GM18867 (cell line): ENCODE measurements at regions not wholly inside any gene's neighbourhood (a gene's known extent, or its start where the extent isn't known, plus 50 kb on each side); places are given as distances from the start of the nearest gene placed in this dataset.
"Not testable (repeated sequence)": the region's sequence is repeated elsewhere in the genome, so short reads cannot be mapped to it uniquely, and the experiment has no call there.

Experiments
- ATAC-seq: cut with Tn5 transposase; IDR thresholded peaks from one replicate; pipeline ENCODE4 v1.9.1; 2021; ENCODE audit warnings: mild to moderate bottlenecking, moderate library complexity; ENCODE audit not compliant: unreplicated experiment

- not testable (repeated sequence) for ATAC-seq
Measured at GRCh38 chr9:41771693-41772092, 357.5 kb downstream of the CNTNAP3B start.

GRCh38 chr9:41754822-41755221 is 374.4 kb downstream of the CNTNAP3B start:
- ATAC-seq, result not testable (repeated sequence)

- ATAC-seq, result not testable (repeated sequence)
Measured at GRCh38 chr9:41754403-41754802, 374.8 kb downstream of the CNTNAP3B start.

- not testable (repeated sequence) for ATAC-seq
Measured at GRCh38 chr9:41741897-41742296, 387.3 kb downstream of the CNTNAP3B start.

- ATAC-seq, result not testable (repeated sequence)
Measured at GRCh38 chr9:41741173-41741572, 388.1 kb downstream of the CNTNAP3B start.

- ATAC-seq, result not testable (repeated sequence)
Measured at GRCh38 chr9:41738681-41739080, 390.5 kb downstream of the CNTNAP3B start.

- not testable (repeated sequence) for ATAC-seq
Measured at GRCh38 chr9:41699190-41699589, 430.0 kb downstream of the CNTNAP3B start.

- not testable (repeated sequence) for ATAC-seq
Measured at GRCh38 chr9:41697080-41697479, 432.1 kb downstream of the CNTNAP3B start.

- not testable (repeated sequence) for ATAC-seq
Measured at GRCh38 chr9:41679312-41679711, 449.9 kb downstream of the CNTNAP3B start.

- not testable (repeated sequence) for ATAC-seq
Measured at GRCh38 chr9:41663497-41664036, 465.7 kb downstream of the CNTNAP3B start.

- ATAC-seq, result not testable (repeated sequence)
Measured at GRCh38 chr9:41658706-41659105, 469.6 kb upstream of the ZNG1F start.

- ATAC-seq, result not testable (repeated sequence)
Measured at GRCh38 chr9:41658116-41658515, 469.0 kb upstream of the ZNG1F start.

GRCh38 chr9:41657141-41657540 is 468.0 kb upstream of the ZNG1F start:
- ATAC-seq, result not testable (repeated sequence)

- not testable (repeated sequence) for ATAC-seq
Measured at GRCh38 chr9:41655071-41655554, 466.0 kb upstream of the ZNG1F start.

GRCh38 chr9:41654349-41654748 is 465.2 kb upstream of the ZNG1F start:
- ATAC-seq, result not testable (repeated sequence)

- ATAC-seq, result not testable (repeated sequence)
Measured at GRCh38 chr9:41653560-41654340, 464.6 kb upstream of the ZNG1F start.

- not testable (repeated sequence) for ATAC-seq
Measured at GRCh38 chr9:41652800-41653199, 463.7 kb upstream of the ZNG1F start.

GRCh38 chr9:41652100-41652713 is 463.1 kb upstream of the ZNG1F start:
- ATAC-seq, result not testable (repeated sequence)

GRCh38 chr9:41650086-41650485 is 461.0 kb upstream of the ZNG1F start:
- not testable (repeated sequence) for ATAC-seq

GRCh38 chr9:41648564-41648963 is 459.4 kb upstream of the ZNG1F start:
- ATAC-seq, result not testable (repeated sequence)

GRCh38 chr9:41646246-41646645 is 457.1 kb upstream of the ZNG1F start:
- not testable (repeated sequence) for ATAC-seq
